Body of pancreas (tissue), 4 donors: ENCODE measurements at regions not wholly inside any gene's neighbourhood (a gene's known extent, or its start where the extent isn't known, plus 50 kb on each side); places are given as distances from the start of the nearest gene placed in this dataset.

ENCODE experiments used
- POLR2A ChIP-seq, 3 donors: fragments of 450-650 bp; IDR thresholded peaks; one replicate each; pipeline ENCODE4 v1.6.1; 2016; ENCODE audit warnings: antibody characterized with exemption in 3 of 3, mild to moderate bottlenecking in 2 of 3
- TF ChIP-seq, protein P1 (sequence below), 7 experiments: fragments of 450-650 bp in 4 of 7; fragments of 200-600 bp in 3 of 7; sonication (generic) in 3 of 7; IDR thresholded peaks; one replicate each; pipeline ENCODE4 v1.5.1; 2016 to 2019; ENCODE audit warnings: antibody characterized with exemption in 7 of 7

DNA sequence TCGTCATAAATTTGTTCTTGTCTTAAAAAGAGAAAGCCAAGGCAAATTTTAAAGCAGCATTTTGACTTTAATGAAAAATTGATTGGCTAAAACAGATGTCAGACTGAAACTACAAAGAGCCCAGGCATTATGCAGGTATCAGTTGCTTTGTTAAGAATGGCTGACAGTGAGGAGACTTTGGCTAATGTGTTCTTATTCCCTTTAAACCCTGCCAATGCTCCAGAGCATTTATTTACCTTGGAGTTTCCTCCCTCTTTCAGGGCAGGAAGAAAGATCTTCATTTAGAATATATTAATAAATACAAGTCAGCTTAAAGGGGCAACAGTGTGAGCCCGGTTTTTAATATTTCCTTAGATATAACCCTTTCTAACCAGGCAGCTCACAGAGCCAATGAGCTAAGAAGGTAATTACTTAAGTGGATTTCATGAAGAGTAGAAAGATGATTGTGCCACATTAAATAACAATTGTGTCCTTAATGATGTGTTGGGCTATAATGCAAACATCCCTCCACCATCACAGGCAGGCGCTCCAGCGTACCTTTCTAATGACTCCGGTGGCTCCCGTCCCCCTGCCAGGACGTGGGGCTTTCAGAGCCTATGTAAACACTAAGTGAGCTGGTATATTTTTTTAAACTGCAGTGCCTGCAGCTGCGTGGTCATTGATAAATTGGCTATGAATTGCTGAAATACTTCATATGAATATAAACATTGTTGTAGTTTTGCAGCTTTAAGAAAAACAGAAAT is 349.4 kb upstream of the POU3F3 start:
- TF ChIP-seq, protein P1, sequence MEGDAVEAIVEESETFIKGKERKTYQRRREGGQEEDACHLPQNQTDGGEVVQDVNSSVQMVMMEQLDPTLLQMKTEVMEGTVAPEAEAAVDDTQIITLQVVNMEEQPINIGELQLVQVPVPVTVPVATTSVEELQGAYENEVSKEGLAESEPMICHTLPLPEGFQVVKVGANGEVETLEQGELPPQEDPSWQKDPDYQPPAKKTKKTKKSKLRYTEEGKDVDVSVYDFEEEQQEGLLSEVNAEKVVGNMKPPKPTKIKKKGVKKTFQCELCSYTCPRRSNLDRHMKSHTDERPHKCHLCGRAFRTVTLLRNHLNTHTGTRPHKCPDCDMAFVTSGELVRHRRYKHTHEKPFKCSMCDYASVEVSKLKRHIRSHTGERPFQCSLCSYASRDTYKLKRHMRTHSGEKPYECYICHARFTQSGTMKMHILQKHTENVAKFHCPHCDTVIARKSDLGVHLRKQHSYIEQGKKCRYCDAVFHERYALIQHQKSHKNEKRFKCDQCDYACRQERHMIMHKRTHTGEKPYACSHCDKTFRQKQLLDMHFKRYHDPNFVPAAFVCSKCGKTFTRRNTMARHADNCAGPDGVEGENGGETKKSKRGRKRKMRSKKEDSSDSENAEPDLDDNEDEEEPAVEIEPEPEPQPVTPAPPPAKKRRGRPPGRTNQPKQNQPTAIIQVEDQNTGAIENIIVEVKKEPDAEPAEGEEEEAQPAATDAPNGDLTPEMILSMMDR (IDR thresholded peaks at IDR 0.05), result no peak
- no peak for TF ChIP-seq POLR2A (IDR thresholded peaks at IDR 0.05)
